ENCODE measurements at regions not wholly inside any gene's neighbourhood (a gene's known extent, or its start where the extent isn't known, plus 50 kb on each side); places are given as distances from the start of the nearest gene placed in this dataset.

- peaks cover 4% of the 10 kb centered on the region for H3F3A ChIP-seq (replicated peaks; ENCODE audit: insufficient read depth)
- no peaks in the 10 kb centered on the region for H3K9me2 ChIP-seq
- H3K4me2 ChIP-seq, result no peak overlapping the region
- no peaks in the 10 kb centered on the region for H3K79me2 ChIP-seq (ENCODE audit: insufficient read depth)
- DNase-seq, result no peak
- H3K4me3 ChIP-seq (ENCODE audit: low read depth in 2 of 2, low read length in 1 of 2), result no peak overlapping the region
- CTCF ChIA-PET, result interaction anchor here (2.3 to 3.8 kb wide), 2 partner anchors 10 to 172 kb away, joined by 7 to 19 read pairs; no protein-coding TSS in a partner anchor
- no peaks in the 10 kb centered on the region for H3K36me3 ChIP-seq (replicated peaks in 1 of 2; ENCODE audit: control insufficient read depth in 1 of 2, insufficient read depth in 2 of 2, low read length in 1 of 2)
- H3K27ac ChIP-seq (ENCODE audit: low read depth in 2 of 2, low read length in 1 of 2), result no peak overlapping the region
- no peaks in the 10 kb centered on the region for H3K9me3 ChIP-seq
- no peak for TF ChIP-seq JUND (IDR thresholded peaks at IDR 0.05)
- no peak for TF ChIP-seq TEAD4 (IDR thresholded peaks at IDR 0.05; ENCODE audit: borderline replicate concordance, insufficient read depth)
- no peak for TF ChIP-seq RAD21 (IDR thresholded peaks at IDR 0.05; ENCODE audit: low read length)
- no peak for TF ChIP-seq RFX5 (IDR thresholded peaks at IDR 0.05; ENCODE audit: low read length)
- TF ChIP-seq MEF2A (IDR thresholded peaks at IDR 0.05; ENCODE audit: borderline replicate concordance, low read depth), result no peak
- TF ChIP-seq FOXM1 (IDR thresholded peaks at IDR 0.05; ENCODE audit: low read depth), result no peak
- no peak for TF ChIP-seq NRF1 (IDR thresholded peaks at IDR 0.05; ENCODE audit: low read depth, low read length)
- no peak for TF ChIP-seq CTCF (IDR thresholded peaks at IDR 0.05)
- TF ChIP-seq GABPA (IDR thresholded peaks at IDR 0.05; ENCODE audit: low read depth), result no peak
- TF ChIP-seq EZH2phosphoT487 (IDR thresholded peaks at IDR 0.05; ENCODE audit: borderline replicate concordance, low read depth), result no peak
- TF ChIP-seq GATA2 (CRISPR knock-in tag; IDR thresholded peaks at IDR 0.05), result no peak
- no peak for TF ChIP-seq FOXJ3 (CRISPR knock-in tag; IDR thresholded peaks at IDR 0.05)
- no peak for TF ChIP-seq SIN3A (IDR thresholded peaks at IDR 0.05; ENCODE audit: borderline replicate concordance, low read depth, low read length)
- no peak for TF ChIP-seq USF1 (IDR thresholded peaks at IDR 0.05; ENCODE audit: borderline replicate concordance, low read depth)
- TF ChIP-seq YY1 (IDR thresholded peaks at IDR 0.05; ENCODE audit: low read depth), result no peak
- TF ChIP-seq, protein P1, sequence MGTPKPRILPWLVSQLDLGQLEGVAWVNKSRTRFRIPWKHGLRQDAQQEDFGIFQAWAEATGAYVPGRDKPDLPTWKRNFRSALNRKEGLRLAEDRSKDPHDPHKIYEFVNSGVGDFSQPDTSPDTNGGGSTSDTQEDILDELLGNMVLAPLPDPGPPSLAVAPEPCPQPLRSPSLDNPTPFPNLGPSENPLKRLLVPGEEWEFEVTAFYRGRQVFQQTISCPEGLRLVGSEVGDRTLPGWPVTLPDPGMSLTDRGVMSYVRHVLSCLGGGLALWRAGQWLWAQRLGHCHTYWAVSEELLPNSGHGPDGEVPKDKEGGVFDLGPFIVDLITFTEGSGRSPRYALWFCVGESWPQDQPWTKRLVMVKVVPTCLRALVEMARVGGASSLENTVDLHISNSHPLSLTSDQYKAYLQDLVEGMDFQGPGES (IDR thresholded peaks at IDR 0.05; ENCODE audit: low read depth, low read length), result no peak
- no peak for TF ChIP-seq NFIC (IDR thresholded peaks at IDR 0.05; ENCODE audit: borderline replicate concordance)
- TF ChIP-seq POLR2AphosphoS5 (IDR thresholded peaks at IDR 0.05; ENCODE audit: low read depth, low read length), result no peak
- no peak for TF ChIP-seq ELF1 (IDR thresholded peaks at IDR 0.05)
- H3K9ac ChIP-seq, result no peak overlapping the region
- POLR2A ChIA-PET, result interaction anchor here (0.6 kb wide), 1 partner anchor 473 kb away, joined by 3 read pairs; no protein-coding TSS in a partner anchor
- H3K27me3 ChIP-seq (ENCODE audit: insufficient read depth), result no peaks in the 10 kb centered on the region
- H2AFZ ChIP-seq (ENCODE audit: low read depth), result no peak overlapping the region
- H4K20me1 ChIP-seq (ENCODE audit: insufficient read depth), result no peaks in the 10 kb centered on the region
- H3K4me1 ChIP-seq (ENCODE audit: control insufficient read depth in 1 of 2, insufficient read depth in 2 of 2, low read depth in 1 of 2, low read length in 1 of 2), result peaks cover 6 to 7% of the 10 kb centered on the region in 2 experiments; a peak in 3 of 4 replicates
- 96% methylated on average over 6 of the region's 6 CpGs for WGBS (ENCODE audit: low lambda C conversion rate)
Measured at GRCh38 chr1:200478945-200479558, 69.2 kb upstream of the ZNF281 start.

All from SK-N-SH (cell line).